HEK293T (cell line): ENCODE measurements at regions not wholly inside any gene's neighbourhood (a gene's known extent, or its start where the extent isn't known, plus 50 kb on each side); places are given as distances from the start of the nearest gene placed in this dataset.

Source experiments
- ARNT ChIP-seq: fragments of 450-650 bp; IDR thresholded peaks from 2 replicates; pipeline ENCODE4 v1.6.1; 2017; ENCODE audit warnings: mild to moderate bottlenecking
- CTBP1 ChIP-seq: fragments of 450-650 bp; IDR thresholded peaks from 2 replicates; pipeline ENCODE4 v1.6.1; 2016; ENCODE audit warnings: borderline replicate concordance
- SP1 ChIP-seq: fragments of 450-650 bp; IDR thresholded peaks from 2 replicates; pipeline ENCODE4 v1.6.1; 2017
- SUZ12 ChIP-seq: fragments of 450-650 bp; IDR thresholded peaks from 2 replicates; pipeline ENCODE4 v1.6.1; 2016; ENCODE audit warnings: mild to moderate bottlenecking

GRCh38 chr5:167123126-167123525 lies 1168.3 kb upstream of the WWC1 start:
- TF ChIP-seq SP1: no peak
- no peak for TF ChIP-seq CTBP1
- TF ChIP-seq SUZ12: no peak
- no peak for TF ChIP-seq ARNT
